ENCODE measurements at regions not wholly inside any gene's neighbourhood (a gene's known extent, or its start where the extent isn't known, plus 50 kb on each side); places are given as distances from the start of the nearest gene placed in this dataset.

- Histone ChIP-seq H2AFZ (ENCODE audit: low read depth) (no peak overlapping the region), H3K9ac (no peak overlapping the region), H3K9me3 (no peaks in the 10 kb centered on the region), H3K27ac (ENCODE audit: low read depth in 2 of 2, low read length in 1 of 2) (no peak overlapping the region), H3K9me2 (no peaks in the 10 kb centered on the region), H3K27me3 (ENCODE audit: insufficient read depth) (peaks cover 31% of the 10 kb centered on the region), H3K36me3 (replicated peaks in 1 of 2; ENCODE audit: control insufficient read depth in 1 of 2, insufficient read depth in 2 of 2, low read length in 1 of 2) (no peaks in the 10 kb centered on the region), H3K4me3 (ENCODE audit: low read depth in 2 of 2, low read length in 1 of 2) (no peak overlapping the region), H3K79me2 (ENCODE audit: insufficient read depth) (no peaks in the 10 kb centered on the region), H3K4me1 (ENCODE audit: control insufficient read depth in 1 of 2, insufficient read depth in 2 of 2, low read depth in 1 of 2, low read length in 1 of 2) (no peaks in the 10 kb centered on the region; a peak in 1 of 4 replicates), H3K4me2 (no peak overlapping the region), H3F3A (replicated peaks; ENCODE audit: insufficient read depth) (no peaks in the 10 kb centered on the region), H4K20me1 (ENCODE audit: insufficient read depth) (no peaks in the 10 kb centered on the region)
- whole genome bisulfite sequencing (ENCODE audit: low lambda C conversion rate), result 11% methylated on average over 6 of the region's 6 CpGs
- CTCF ChIA-PET, result interaction anchor here (0.6 to 1.2 kb wide), 2 partner anchors 21 to 1862 kb away, joined by 3 to 4 read pairs; no protein-coding TSS in a partner anchor
- POLR2A ChIA-PET, result no interaction called here
- no peak for DNase-seq
- TF ChIP-seq, protein P1, sequence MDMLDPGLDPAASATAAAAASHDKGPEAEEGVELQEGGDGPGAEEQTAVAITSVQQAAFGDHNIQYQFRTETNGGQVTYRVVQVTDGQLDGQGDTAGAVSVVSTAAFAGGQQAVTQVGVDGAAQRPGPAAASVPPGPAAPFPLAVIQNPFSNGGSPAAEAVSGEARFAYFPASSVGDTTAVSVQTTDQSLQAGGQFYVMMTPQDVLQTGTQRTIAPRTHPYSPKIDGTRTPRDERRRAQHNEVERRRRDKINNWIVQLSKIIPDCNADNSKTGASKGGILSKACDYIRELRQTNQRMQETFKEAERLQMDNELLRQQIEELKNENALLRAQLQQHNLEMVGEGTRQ (IDR thresholded peaks at IDR 0.05; ENCODE audit: borderline replicate concordance, low read depth, low read length), result no peak
- TF ChIP-seq USF1 (IDR thresholded peaks at IDR 0.05; ENCODE audit: borderline replicate concordance, low read depth) (no peak), JUND (IDR thresholded peaks at IDR 0.05) (no peak), NFIC (IDR thresholded peaks at IDR 0.05; ENCODE audit: borderline replicate concordance) (no peak), CHD2 (IDR thresholded peaks at IDR 0.05; ENCODE audit: low read length, partially characterized antibody) (no peak), SMC3 (IDR thresholded peaks at IDR 0.05; ENCODE audit: low read depth, low read length) (no peak), EZH2phosphoT487 (IDR thresholded peaks at IDR 0.05; ENCODE audit: borderline replicate concordance, low read depth) (no peak), NRF1 (IDR thresholded peaks at IDR 0.05; ENCODE audit: low read depth, low read length) (no peak), FOXM1 (IDR thresholded peaks at IDR 0.05; ENCODE audit: low read depth) (no peak), REST (IDR thresholded peaks at IDR 0.05; ENCODE audit: low read depth, low read length) (no peak), MAX (IDR thresholded peaks at IDR 0.05; ENCODE audit: low read depth) (no peak), RAD21 (IDR thresholded peaks at IDR 0.05; ENCODE audit: low read length) (no peak), FOSL2 (IDR thresholded peaks at IDR 0.05; ENCODE audit: borderline replicate concordance, low read depth) (no peak), TCF12 (IDR thresholded peaks at IDR 0.05) (no peak), RCOR1 (IDR thresholded peaks at IDR 0.05; ENCODE audit: low read length) (no peak)
Observed at GRCh38 chr21:36584980-36585940, 105.3 kb upstream of the CLDN14 start.
